HUDEP-2 (cell line): ENCODE measurements at regions not wholly inside any gene's neighbourhood (a gene's known extent, or its start where the extent isn't known, plus 50 kb on each side); places are given as distances from the start of the nearest gene placed in this dataset.

Source experiments
- DNase-seq, 76 experiments: peaks; one replicate each; lab custom pipeline; 2025; ENCODE audit not compliant: unreplicated experiment in 76 of 76; lab: John Stamatoyannopoulos, UW

GRCh38 chr2:16085073-16085472 lies 144.7 kb downstream of the MYCN start:
- DNase-seq, result no peak

GRCh38 chr2:16084274-16084673 lies 143.9 kb downstream of the MYCN start:
- no peak for DNase-seq

- no peak for DNase-seq
Observed at GRCh38 chr2:16082276-16082675, 141.9 kb downstream of the MYCN start.

- no peak for DNase-seq
Observed at GRCh38 chr2:16081316-16082200, 141.2 kb downstream of the MYCN start.

- no peak for DNase-seq
Observed at GRCh38 chr2:16080516-16080915, 140.2 kb downstream of the MYCN start.

- no peak for DNase-seq
Observed at GRCh38 chr2:16080071-16080470, 139.7 kb downstream of the MYCN start.

- DNase-seq, result no peak
Observed at GRCh38 chr2:16079637-16080036, 139.3 kb downstream of the MYCN start.

GRCh38 chr2:16077601-16078000 lies 137.3 kb downstream of the MYCN start:
- no peak for DNase-seq

- DNase-seq, result no peak
Observed at GRCh38 chr2:16076911-16077310, 136.6 kb downstream of the MYCN start.

- DNase-seq, result no peak
Observed at GRCh38 chr2:16075045-16076012, 135.0 kb downstream of the MYCN start.

GRCh38 chr2:16073921-16074425 lies 133.6 kb downstream of the MYCN start:
- DNase-seq, result no peak

- no peak for DNase-seq
Observed at GRCh38 chr2:16073471-16073870, 133.1 kb downstream of the MYCN start.

GRCh38 chr2:16072638-16073290 lies 132.4 kb downstream of the MYCN start:
- no peak for DNase-seq

GRCh38 chr2:16071865-16072637 lies 131.7 kb downstream of the MYCN start:
- DNase-seq, result no peak

GRCh38 chr2:16071039-16071864 lies 130.9 kb downstream of the MYCN start:
- no peak for DNase-seq

GRCh38 chr2:16070648-16070971 lies 130.3 kb downstream of the MYCN start:
- no peak for DNase-seq

- no peak for DNase-seq
Observed at GRCh38 chr2:16069933-16070647, 129.7 kb downstream of the MYCN start.

- no peak for DNase-seq
Observed at GRCh38 chr2:16069663-16069932, 129.2 kb downstream of the MYCN start.

GRCh38 chr2:16068552-16068940 lies 128.2 kb downstream of the MYCN start:
- DNase-seq, result no peak
